HT1080 (cell line): ENCODE measurements at regions not wholly inside any gene's neighbourhood (a gene's known extent, or its start where the extent isn't known, plus 50 kb on each side); places are given as distances from the start of the nearest gene placed in this dataset.
A peak's percentile ranks its signal among the peaks of the same experiment; 100 is the strongest.

ENCODE experiments used
- DNase-seq: peaks from one replicate; pipeline ENCODE4 v3.0.0-alpha.2; 2015; ENCODE audit warnings: low read depth

- DNase-seq = no peak
Observed at GRCh38 chr5:5080790-5081189, 59.3 kb upstream of the ADAMTS16 start.

DNA sequence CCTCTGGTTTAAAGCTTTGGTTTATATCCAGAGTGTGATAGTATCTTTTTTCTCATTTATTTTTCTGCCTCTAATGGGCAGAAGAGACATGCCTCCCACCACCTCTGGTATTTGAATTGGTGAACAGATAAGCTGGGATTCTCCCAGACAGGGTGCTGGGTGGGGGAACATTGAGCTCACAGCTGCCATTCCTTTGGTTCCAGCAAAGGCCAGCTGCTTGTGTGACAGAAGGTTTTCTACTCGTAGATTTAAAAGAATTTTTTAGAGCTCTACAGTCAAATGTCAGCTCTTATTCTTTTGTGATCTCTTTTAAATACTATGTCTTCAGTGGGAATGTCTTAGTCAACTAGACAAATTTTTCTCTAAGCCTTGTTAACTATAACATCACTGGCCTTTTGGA, 54.7 kb upstream of the ADAMTS16 start:
- DNase-seq = no peak

DNA sequence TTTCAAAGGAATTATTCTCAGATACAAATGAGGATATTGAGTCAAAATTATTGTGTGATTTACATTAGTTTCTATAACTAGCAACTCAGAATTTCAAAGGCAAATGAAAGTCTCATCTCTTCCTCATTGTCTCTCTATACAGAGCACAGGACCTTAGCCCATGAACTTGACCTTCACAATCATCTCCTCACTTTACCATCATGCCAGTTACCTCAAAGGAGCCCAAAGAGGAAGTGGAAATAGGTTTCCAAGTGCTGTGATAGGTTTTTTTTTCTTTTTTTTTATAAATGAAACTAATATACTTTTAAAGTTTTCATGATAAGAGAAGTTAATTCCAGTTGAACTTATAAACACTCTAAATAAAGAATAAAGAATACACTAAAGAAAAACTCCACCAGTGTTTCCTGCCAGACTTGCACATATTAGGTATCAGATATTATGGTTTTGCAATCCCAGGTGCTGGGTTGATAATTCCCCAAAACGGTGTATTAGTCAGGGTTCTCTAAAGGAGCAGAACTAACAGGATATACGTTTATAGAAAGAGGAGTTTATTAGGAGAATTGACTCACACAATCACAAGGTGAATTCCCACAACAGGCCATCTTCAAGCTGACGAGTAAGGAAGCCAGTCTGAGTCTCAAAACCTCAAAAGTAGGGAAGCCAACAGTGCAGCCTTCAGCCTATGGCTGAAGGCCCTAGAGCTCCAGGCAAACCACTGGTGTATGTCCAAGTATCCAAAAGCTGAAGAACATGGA, 50.1 kb upstream of the ADAMTS16 start:
- DNase-seq = peak; percentile 34
